MCF 10A (cell line): ENCODE measurements at regions not wholly inside any gene's neighbourhood (a gene's known extent, or its start where the extent isn't known, plus 50 kb on each side); places are given as distances from the start of the nearest gene placed in this dataset.

Experiments used
- BruUV-seq: library from RNA; stranded (reverse); fragments of 400-500 nt; replicated peaks from 2 replicates; lab custom pipeline; 2021; lab: Mats Ljungman, UMichigan
- CTCF ChIA-PET: fragments of 300-600 bp; sonication (Branson Sonifier 250); formaldehyde crosslinking; extraction: SDS; loops from one replicate; lab custom pipeline; 2021; ENCODE audit warnings: antibody characterized with exemption, inconsistent platforms; lab: Yijun Ruan, JAX
- POLR2A ChIA-PET: fragments of 300-600, 350-650 bp; sonication (Branson Sonifier 250); formaldehyde crosslinking; extraction: SDS; loops from one replicate; lab custom pipeline; 2020; ENCODE audit warnings: antibody characterized with exemption, inconsistent platforms; lab: Yijun Ruan, JAX
- DNase-seq: peaks from one replicate; pipeline ENCODE4 v3.0.0-alpha.2; 2018; ENCODE audit not compliant: unreplicated experiment
- H3K27ac Mint-ChIP-seq: one replicate; pipeline ENCODE4 v1.8.0; 2022; ENCODE audit warnings: mild to moderate bottlenecking, low read depth, mixed read lengths; ENCODE audit not compliant: unreplicated experiment
- H3K27me3 Mint-ChIP-seq: one replicate; pipeline ENCODE4 v1.8.0; 2022; ENCODE audit warnings: mixed read lengths; ENCODE audit not compliant: insufficient read depth, unreplicated experiment
- H3K36me3 Mint-ChIP-seq: one replicate; pipeline ENCODE4 v1.8.0; 2022; ENCODE audit warnings: mild to moderate bottlenecking, moderate library complexity, mixed read lengths; ENCODE audit not compliant: insufficient read depth, unreplicated experiment
- H3K4me1 Mint-ChIP-seq: one replicate; pipeline ENCODE4 v1.8.0; 2022; ENCODE audit warnings: mixed read lengths; ENCODE audit not compliant: insufficient read depth, unreplicated experiment
- H3K4me3 Mint-ChIP-seq: one replicate; pipeline ENCODE4 v1.8.0; 2022; ENCODE audit warnings: mild to moderate bottlenecking, moderate library complexity, mixed read lengths; ENCODE audit not compliant: unreplicated experiment
- H3K9me3 Mint-ChIP-seq: one replicate; pipeline ENCODE4 v1.8.0; 2022; ENCODE audit warnings: mixed read lengths; ENCODE audit not compliant: unreplicated experiment
- CTCF ChIP-seq: fragments of 200-600 bp; IDR thresholded peaks from one replicate; pipeline ENCODE4 v1.8.0; 2022; ENCODE audit warnings: antibody characterized with exemption, mild to moderate bottlenecking; ENCODE audit not compliant: unreplicated experiment
- intact Hi-C: fragments of 100-400 bp; cut with micrococcal nuclease; formaldehyde crosslinking; loops from 2 replicates; pipeline ENCODE4 v1.14.1; 2022

GRCh38 chr13:105262579-105262978, 1272.9 kb downstream of the EFNB2 start:
- H3K9me3 Mint-ChIP-seq: peaks cover 6% of the 10 kb centered on the region
- H3K4me1 Mint-ChIP-seq: no peaks in the 10 kb centered on the region
- ChIA-PET POLR2A (interaction anchor here (0.7 kb wide), 1 partner anchor 25 kb away, joined by 3 read pairs; no protein-coding TSS in a partner anchor), CTCF (no interaction called here)
- TF ChIP-seq CTCF: no peak
- H3K4me3 Mint-ChIP-seq: no peak overlapping the region
- no peak for DNase-seq
- no TSS peak for BruUV-seq
- intact Hi-C loops: no loop called here
- H3K27ac Mint-ChIP-seq: no peak overlapping the region
- H3K27me3 Mint-ChIP-seq: no peaks in the 10 kb centered on the region
- H3K36me3 Mint-ChIP-seq: no peaks in the 10 kb centered on the region

- Mint-ChIP-seq H3K27me3 (no peaks in the 10 kb centered on the region), H3K4me1 (no peaks in the 10 kb centered on the region), H3K36me3 (no peaks in the 10 kb centered on the region), H3K27ac (no peak overlapping the region), H3K4me3 (no peak overlapping the region), H3K9me3 (peaks cover 6% of the 10 kb centered on the region)
- no peak for TF ChIP-seq CTCF
- DNase-seq: no peak
- BruUV-seq: no TSS peak
- ChIA-PET CTCF (interaction anchor here (0.6 kb wide), 1 partner anchor 27 kb away, joined by 4 read pairs; no protein-coding TSS in a partner anchor), POLR2A (interaction anchor here (0.6 kb wide), 1 partner anchor 1120 kb away, joined by 3 read pairs; no protein-coding TSS in a partner anchor)
- intact Hi-C loops: loop anchor here (10.0 kb wide), 1 partner anchor 255 kb away; no protein-coding TSS in a partner anchor
These were observed 1276.0 kb downstream of the EFNB2 start for GRCh38 chr13:105259426-105259825.

GRCh38 chr13:105255472-105255871, 1280.0 kb downstream of the EFNB2 start:
- no TSS peak for BruUV-seq
- no peak overlapping the region for H3K4me3 Mint-ChIP-seq
- DNase-seq: no peak
- H3K4me1 Mint-ChIP-seq: no peaks in the 10 kb centered on the region
- H3K27ac Mint-ChIP-seq: no peak overlapping the region
- ChIA-PET POLR2A (interaction anchor here (0.7 kb wide), 1 partner anchor 171 kb away, joined by 5 read pairs; no protein-coding TSS in a partner anchor), CTCF (no interaction called here)
- TF ChIP-seq CTCF: no peak
- H3K36me3 Mint-ChIP-seq: no peaks in the 10 kb centered on the region
- peaks cover 6% of the 10 kb centered on the region for H3K9me3 Mint-ChIP-seq
- H3K27me3 Mint-ChIP-seq: no peaks in the 10 kb centered on the region
- intact Hi-C loops: loop anchor here (10.0 kb wide), 1 partner anchor 259 kb away; no protein-coding TSS in a partner anchor

GRCh38 chr13:105251293-105251692, 1284.2 kb downstream of the EFNB2 start:
- Mint-ChIP-seq H3K9me3 (no peaks in the 10 kb centered on the region), H3K4me1 (no peaks in the 10 kb centered on the region), H3K27me3 (no peaks in the 10 kb centered on the region), H3K27ac (no peak overlapping the region), H3K4me3 (no peak overlapping the region), H3K36me3 (no peaks in the 10 kb centered on the region)
- TF ChIP-seq CTCF: no peak
- no peak for DNase-seq
- CTCF ChIA-PET: interaction anchor here (0.6 kb wide), 1 partner anchor 531 kb away, joined by 3 read pairs; no protein-coding TSS in a partner anchor
- intact Hi-C loops: loop anchor here (10.0 kb wide), 1 partner anchor 264 kb away; no protein-coding TSS in a partner anchor
- BruUV-seq: no TSS peak
- POLR2A ChIA-PET: no interaction called here
